SK-N-SH treated with all-trans-retinoic acid at 6 μM for 48 hours (cell line): ENCODE measurements at regions not wholly inside any gene's neighbourhood (a gene's known extent, or its start where the extent isn't known, plus 50 kb on each side); places are given as distances from the start of the nearest gene placed in this dataset.

ENCODE experiments used
- ATAC-seq: fragments of 200-7000 bp; cut with Tn5 transposase; 3 replicates; pipeline ENCODE4 v1.9.1; 2020; ENCODE audit warnings: mild to moderate bottlenecking, moderate library complexity
- ARNTL ChIP-seq: fragments of 450-650 bp; formaldehyde crosslinking; IDR thresholded peaks from 2 replicates; pipeline ENCODE4 v1.5.0; 2020; ENCODE audit warnings: low read depth, mild to moderate bottlenecking, moderate library complexity, borderline replicate concordance
- BACH2 ChIP-seq: fragments of 250-450 bp; sonication (Bioruptor Pico); IDR thresholded peaks from 2 replicates; pipeline ENCODE4 v1.9.0; 2021; ENCODE audit warnings: mild to moderate bottlenecking, borderline replicate concordance
- CREB5 ChIP-seq: fragments of 250-450 bp; sonication (Bioruptor Pico); IDR thresholded peaks from 2 replicates; pipeline ENCODE4 v1.5.1; 2020; ENCODE audit warnings: low read depth, mild to moderate bottlenecking, moderate library complexity
- CSDC2 ChIP-seq: fragments of 250-450 bp; sonication (Bioruptor Pico); IDR thresholded peaks from 2 replicates; pipeline ENCODE4 v1.5.0; 2020; ENCODE audit warnings: mild to moderate bottlenecking, moderate library complexity
- CSRNP3 ChIP-seq: fragments of 250-450 bp; sonication (Bioruptor Pico); IDR thresholded peaks from 2 replicates; pipeline ENCODE4 v1.5.1; 2021; ENCODE audit warnings: mild to moderate bottlenecking, moderate library complexity
- GLIS3 ChIP-seq: fragments of 250-450 bp; sonication (Bioruptor Pico); IDR thresholded peaks from 2 replicates; pipeline ENCODE4 v1.5.0; 2020; ENCODE audit warnings: mild to moderate bottlenecking, moderate library complexity
- PATZ1 ChIP-seq: fragments of 250-450 bp; sonication (Bioruptor Pico); IDR thresholded peaks from 2 replicates; pipeline ENCODE4 v1.8.0; 2020; ENCODE audit warnings: mild to moderate bottlenecking, moderate library complexity, borderline replicate concordance
- POU6F1 ChIP-seq: fragments of 250-450 bp; sonication (Bioruptor Pico); IDR thresholded peaks from 2 replicates; pipeline ENCODE4 v1.8.0; 2021; ENCODE audit warnings: low read depth, mild to moderate bottlenecking, moderate library complexity, borderline replicate concordance
- PPARA ChIP-seq: fragments of 250-450 bp; sonication (Bioruptor Pico); IDR thresholded peaks from 2 replicates; pipeline ENCODE4 v1.5.0; 2020; ENCODE audit warnings: mild to moderate bottlenecking, borderline replicate concordance
- RARB ChIP-seq: fragments of 250-450 bp; sonication (Bioruptor Pico); IDR thresholded peaks from 2 replicates; pipeline ENCODE4 v1.8.0; 2021; ENCODE audit warnings: mild to moderate bottlenecking, moderate library complexity
- SNAI2 ChIP-seq: fragments of 250-450 bp; sonication (Bioruptor Pico); IDR thresholded peaks from 2 replicates; pipeline ENCODE4 v1.5.0; 2020; ENCODE audit warnings: mild to moderate bottlenecking, moderate library complexity
- TCF4 ChIP-seq: fragments of 250-450 bp; sonication (Bioruptor Pico); IDR thresholded peaks from 2 replicates; pipeline ENCODE4 v1.8.0; 2021; ENCODE audit warnings: mild to moderate bottlenecking, moderate library complexity, borderline replicate concordance
- TOX ChIP-seq: fragments of 250-450 bp; sonication (Bioruptor Pico); IDR thresholded peaks from 2 replicates; pipeline ENCODE4 v1.8.0; 2021; ENCODE audit warnings: mild to moderate bottlenecking, moderate library complexity, borderline replicate concordance
- ZC3H10 ChIP-seq: fragments of 250-450 bp; sonication (Bioruptor Pico); IDR thresholded peaks from 2 replicates; pipeline ENCODE4 v1.5.1; 2021; ENCODE audit warnings: mild to moderate bottlenecking, moderate library complexity
- ZFP3 ChIP-seq: fragments of 250-450 bp; sonication (Bioruptor Pico); IDR thresholded peaks from 2 replicates; pipeline ENCODE4 v1.5.0; 2020; ENCODE audit warnings: mild to moderate bottlenecking, moderate library complexity
- ZFP30 ChIP-seq: fragments of 450-650 bp; formaldehyde crosslinking; IDR thresholded peaks from 2 replicates; pipeline ENCODE4 v1.5.0; 2022; ENCODE audit warnings: mild to moderate bottlenecking, moderate library complexity
- ZNF565 ChIP-seq: fragments of 450-650 bp; formaldehyde crosslinking; conservative IDR thresholded peaks from 2 replicates; pipeline ENCODE4 v1.5.0; 2020; ENCODE audit warnings: low read depth, mild to moderate bottlenecking, moderate library complexity
- ZNF70 ChIP-seq: fragments of 450-650 bp; formaldehyde crosslinking; IDR thresholded peaks from 2 replicates; pipeline ENCODE4 v1.5.0; 2020; ENCODE audit warnings: mild to moderate bottlenecking, moderate library complexity
- ZNF8 ChIP-seq: fragments of 450-650 bp; formaldehyde crosslinking; IDR thresholded peaks from 2 replicates; pipeline ENCODE4 v1.5.0; 2020; ENCODE audit warnings: mild to moderate bottlenecking, moderate library complexity
- TF ChIP-seq, protein P1 (sequence below): fragments of 250-450 bp; sonication (Bioruptor Pico); IDR thresholded peaks from 2 replicates; pipeline ENCODE4 v1.5.0; 2020; ENCODE audit warnings: mild to moderate bottlenecking, moderate library complexity

- ATAC-seq = no peak
- TF ChIP-seq ZNF565 = no peak
- TF ChIP-seq TOX (CRISPR knock-in tag) = no peak
- TF ChIP-seq, protein P1, sequence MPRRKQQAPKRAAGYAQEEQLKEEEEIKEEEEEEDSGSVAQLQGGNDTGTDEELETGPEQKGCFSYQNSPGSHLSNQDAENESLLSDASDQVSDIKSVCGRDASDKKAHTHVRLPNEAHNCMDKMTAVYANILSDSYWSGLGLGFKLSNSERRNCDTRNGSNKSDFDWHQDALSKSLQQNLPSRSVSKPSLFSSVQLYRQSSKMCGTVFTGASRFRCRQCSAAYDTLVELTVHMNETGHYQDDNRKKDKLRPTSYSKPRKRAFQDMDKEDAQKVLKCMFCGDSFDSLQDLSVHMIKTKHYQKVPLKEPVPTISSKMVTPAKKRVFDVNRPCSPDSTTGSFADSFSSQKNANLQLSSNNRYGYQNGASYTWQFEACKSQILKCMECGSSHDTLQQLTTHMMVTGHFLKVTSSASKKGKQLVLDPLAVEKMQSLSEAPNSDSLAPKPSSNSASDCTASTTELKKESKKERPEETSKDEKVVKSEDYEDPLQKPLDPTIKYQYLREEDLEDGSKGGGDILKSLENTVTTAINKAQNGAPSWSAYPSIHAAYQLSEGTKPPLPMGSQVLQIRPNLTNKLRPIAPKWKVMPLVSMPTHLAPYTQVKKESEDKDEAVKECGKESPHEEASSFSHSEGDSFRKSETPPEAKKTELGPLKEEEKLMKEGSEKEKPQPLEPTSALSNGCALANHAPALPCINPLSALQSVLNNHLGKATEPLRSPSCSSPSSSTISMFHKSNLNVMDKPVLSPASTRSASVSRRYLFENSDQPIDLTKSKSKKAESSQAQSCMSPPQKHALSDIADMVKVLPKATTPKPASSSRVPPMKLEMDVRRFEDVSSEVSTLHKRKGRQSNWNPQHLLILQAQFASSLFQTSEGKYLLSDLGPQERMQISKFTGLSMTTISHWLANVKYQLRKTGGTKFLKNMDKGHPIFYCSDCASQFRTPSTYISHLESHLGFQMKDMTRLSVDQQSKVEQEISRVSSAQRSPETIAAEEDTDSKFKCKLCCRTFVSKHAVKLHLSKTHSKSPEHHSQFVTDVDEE (CRISPR knock-in tag) = no peak
- no peak for TF ChIP-seq BACH2 (CRISPR knock-in tag)
- TF ChIP-seq RARB (CRISPR knock-in tag) = no peak
- no peak for TF ChIP-seq PPARA (CRISPR knock-in tag)
- TF ChIP-seq CREB5 (CRISPR knock-in tag) = no peak
- TF ChIP-seq GLIS3 (CRISPR knock-in tag) = no peak
- TF ChIP-seq CSRNP3 (CRISPR knock-in tag) = no peak
- TF ChIP-seq ZNF70 (CRISPR knock-in tag) = no peak
- TF ChIP-seq, all 23 proteins: peak for 0
Observed at GRCh38 chr16:79422064-79422463, 178.5 kb downstream of the MAF start.

- no peak for ATAC-seq
- TF ChIP-seq RARB (CRISPR knock-in tag) (no peak), SNAI2 (CRISPR knock-in tag) (no peak), BACH2 (CRISPR knock-in tag) (no peak), CSDC2 (no peak), ZNF8 (CRISPR knock-in tag) (no peak), ZFP3 (no peak), ZC3H10 (CRISPR knock-in tag) (no peak), ZNF565 (no peak), ZNF70 (CRISPR knock-in tag) (no peak)
Observed at GRCh38 chr16:79421126-79421525, 179.4 kb downstream of the MAF start.

DNA sequence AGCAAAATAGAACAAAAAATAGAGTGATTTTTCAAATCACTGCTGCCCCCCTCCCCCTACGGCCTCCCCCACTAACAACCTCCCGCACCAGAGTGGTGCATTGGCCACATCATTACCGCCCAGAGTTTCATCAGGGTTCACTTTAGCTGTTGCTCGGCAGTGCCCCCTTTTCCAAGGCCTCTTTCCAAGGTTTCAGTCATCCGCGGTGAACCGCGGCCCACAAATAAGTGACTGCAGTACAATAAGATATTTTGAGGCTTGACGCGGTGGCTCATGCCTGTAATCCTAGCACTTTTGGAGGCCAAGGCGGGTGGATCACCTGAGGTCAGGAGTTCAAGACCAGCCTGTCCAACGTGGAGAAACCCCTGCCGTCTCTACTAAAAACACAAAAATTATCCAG lies 180.0 kb downstream of the MAF start:
- no peak for ATAC-seq
- no peak for TF ChIP-seq PPARA (CRISPR knock-in tag)
- TF ChIP-seq RARB (CRISPR knock-in tag) = no peak
- TF ChIP-seq ZC3H10 (CRISPR knock-in tag) = no peak
- TF ChIP-seq ZNF70 (CRISPR knock-in tag) = no peak
- no peak for TF ChIP-seq GLIS3 (CRISPR knock-in tag)
- no peak for TF ChIP-seq PATZ1 (CRISPR knock-in tag)
- TF ChIP-seq, protein P1 (CRISPR knock-in tag) = no peak
- TF ChIP-seq CSDC2 = no peak
- no peak for TF ChIP-seq POU6F1 (CRISPR knock-in tag)
- TF ChIP-seq ZFP3 = no peak
- no peak for TF ChIP-seq ZNF8 (CRISPR knock-in tag)
- no peak for TF ChIP-seq TCF4 (CRISPR knock-in tag)
- no peak for TF ChIP-seq SNAI2 (CRISPR knock-in tag)
- TF ChIP-seq ZFP30 (CRISPR knock-in tag) = no peak
- TF ChIP-seq ARNTL (CRISPR knock-in tag) = no peak
